Liver (tissue), 3 donors: ENCODE measurements at regions not wholly inside any gene's neighbourhood (a gene's known extent, or its start where the extent isn't known, plus 50 kb on each side); places are given as distances from the start of the nearest gene placed in this dataset.

Experiments used
- EGR1 ChIP-seq, 2 donors: IDR thresholded peaks; 2 replicates each; pipeline ENCODE4 v1.6.1; 2016 to 2018; ENCODE audit warnings: antibody characterized with exemption in 2 of 2, low read depth in 2 of 2
- FOXA1 ChIP-seq: IDR thresholded peaks from 2 replicates; pipeline ENCODE4 v1.6.1; 2016; ENCODE audit warnings: antibody characterized with exemption
- GABPA ChIP-seq, 2 donors: IDR thresholded peaks in 1 of 2; conservative IDR thresholded peaks in 1 of 2; 2 replicates each; pipeline ENCODE4 v1.6.1; 2016; ENCODE audit warnings: antibody characterized with exemption in 2 of 2, mild to moderate bottlenecking in 1 of 2, moderate library complexity in 1 of 2
- TAF1 ChIP-seq: conservative IDR thresholded peaks from 2 replicates; pipeline ENCODE4 v1.6.1; 2016; ENCODE audit warnings: antibody characterized with exemption, mild to moderate bottlenecking
- YY1 ChIP-seq: IDR thresholded peaks from 2 replicates; pipeline ENCODE4 v1.6.1; 2016; ENCODE audit warnings: antibody characterized with exemption, mild to moderate bottlenecking
- TF ChIP-seq, protein P1 (sequence below): fragments of 150-350 bp; IDR thresholded peaks from 2 replicates; pipeline ENCODE4 v1.5.1; 2017; ENCODE audit warnings: improper control_type of control experiment, low read depth, low read length; ENCODE audit not compliant: missing input control
- donor health status: healthy.
- donor health status: healthy.

DNA sequence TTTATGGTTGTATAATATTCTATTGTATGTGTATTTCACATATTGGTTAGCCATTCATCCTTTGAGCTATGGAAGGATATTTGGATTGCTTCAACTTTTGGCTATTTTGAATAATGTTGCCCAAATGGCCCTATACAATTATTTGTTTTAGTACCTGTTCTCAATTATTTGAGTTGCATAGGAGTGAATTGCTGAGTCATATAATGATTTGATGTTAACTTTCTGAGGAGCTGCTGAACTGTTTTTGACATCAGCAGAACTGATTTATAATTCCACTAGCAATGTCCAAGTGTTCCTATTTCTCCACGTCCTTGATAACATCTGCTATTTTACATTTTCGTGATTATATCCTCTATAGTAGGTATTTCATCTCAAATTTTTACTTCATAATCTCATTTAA is 839.9 kb downstream of the KCNT2 start:
- TF ChIP-seq, protein P1, sequence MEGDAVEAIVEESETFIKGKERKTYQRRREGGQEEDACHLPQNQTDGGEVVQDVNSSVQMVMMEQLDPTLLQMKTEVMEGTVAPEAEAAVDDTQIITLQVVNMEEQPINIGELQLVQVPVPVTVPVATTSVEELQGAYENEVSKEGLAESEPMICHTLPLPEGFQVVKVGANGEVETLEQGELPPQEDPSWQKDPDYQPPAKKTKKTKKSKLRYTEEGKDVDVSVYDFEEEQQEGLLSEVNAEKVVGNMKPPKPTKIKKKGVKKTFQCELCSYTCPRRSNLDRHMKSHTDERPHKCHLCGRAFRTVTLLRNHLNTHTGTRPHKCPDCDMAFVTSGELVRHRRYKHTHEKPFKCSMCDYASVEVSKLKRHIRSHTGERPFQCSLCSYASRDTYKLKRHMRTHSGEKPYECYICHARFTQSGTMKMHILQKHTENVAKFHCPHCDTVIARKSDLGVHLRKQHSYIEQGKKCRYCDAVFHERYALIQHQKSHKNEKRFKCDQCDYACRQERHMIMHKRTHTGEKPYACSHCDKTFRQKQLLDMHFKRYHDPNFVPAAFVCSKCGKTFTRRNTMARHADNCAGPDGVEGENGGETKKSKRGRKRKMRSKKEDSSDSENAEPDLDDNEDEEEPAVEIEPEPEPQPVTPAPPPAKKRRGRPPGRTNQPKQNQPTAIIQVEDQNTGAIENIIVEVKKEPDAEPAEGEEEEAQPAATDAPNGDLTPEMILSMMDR: no peak
- no peak for TF ChIP-seq FOXA1
- TF ChIP-seq GABPA (IDR thresholded peaks at IDR 0.05 in 1 of 2, conservative IDR thresholded peaks at IDR 0.05 in 1 of 2): no peak
- no peak for TF ChIP-seq YY1
- TF ChIP-seq TAF1: no peak
- no peak for TF ChIP-seq EGR1 (IDR thresholded peaks at IDR 0.05; ENCODE audit: low read depth in 2 of 2)
